ENCODE measurements at regions not wholly inside any gene's neighbourhood (a gene's known extent, or its start where the extent isn't known, plus 50 kb on each side); places are given as distances from the start of the nearest gene placed in this dataset.
"Not testable (repeated sequence)": the region's sequence is repeated elsewhere in the genome, so short reads cannot be mapped to it uniquely, and the experiment has no call there.

DNA sequence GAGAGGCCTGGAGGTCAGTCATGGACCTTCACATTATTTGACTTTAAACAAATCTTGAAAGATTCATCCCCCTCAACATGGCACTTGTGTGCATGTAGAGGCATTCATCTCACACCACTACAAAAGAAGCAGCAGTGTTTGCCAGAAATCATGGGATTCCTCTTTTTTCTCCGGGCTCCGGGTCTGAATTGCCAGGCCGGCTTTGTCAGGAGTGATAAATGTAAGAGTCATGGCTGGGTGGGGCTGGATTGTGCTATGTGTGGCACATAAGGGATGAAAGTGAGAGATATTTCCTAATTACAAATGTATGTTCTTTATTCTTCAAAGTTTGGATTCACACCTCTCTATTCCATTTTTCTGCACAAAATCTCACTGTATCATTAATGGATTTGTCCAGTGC lies 228.7 kb upstream of the FRG1 start:
- no CpG with 5 or more reads among the region's 3 CpGs for WGBS (ENCODE audit: insufficient coverage)
- H3K36me3 Mint-ChIP-seq: not testable (repeated sequence)

DNA sequence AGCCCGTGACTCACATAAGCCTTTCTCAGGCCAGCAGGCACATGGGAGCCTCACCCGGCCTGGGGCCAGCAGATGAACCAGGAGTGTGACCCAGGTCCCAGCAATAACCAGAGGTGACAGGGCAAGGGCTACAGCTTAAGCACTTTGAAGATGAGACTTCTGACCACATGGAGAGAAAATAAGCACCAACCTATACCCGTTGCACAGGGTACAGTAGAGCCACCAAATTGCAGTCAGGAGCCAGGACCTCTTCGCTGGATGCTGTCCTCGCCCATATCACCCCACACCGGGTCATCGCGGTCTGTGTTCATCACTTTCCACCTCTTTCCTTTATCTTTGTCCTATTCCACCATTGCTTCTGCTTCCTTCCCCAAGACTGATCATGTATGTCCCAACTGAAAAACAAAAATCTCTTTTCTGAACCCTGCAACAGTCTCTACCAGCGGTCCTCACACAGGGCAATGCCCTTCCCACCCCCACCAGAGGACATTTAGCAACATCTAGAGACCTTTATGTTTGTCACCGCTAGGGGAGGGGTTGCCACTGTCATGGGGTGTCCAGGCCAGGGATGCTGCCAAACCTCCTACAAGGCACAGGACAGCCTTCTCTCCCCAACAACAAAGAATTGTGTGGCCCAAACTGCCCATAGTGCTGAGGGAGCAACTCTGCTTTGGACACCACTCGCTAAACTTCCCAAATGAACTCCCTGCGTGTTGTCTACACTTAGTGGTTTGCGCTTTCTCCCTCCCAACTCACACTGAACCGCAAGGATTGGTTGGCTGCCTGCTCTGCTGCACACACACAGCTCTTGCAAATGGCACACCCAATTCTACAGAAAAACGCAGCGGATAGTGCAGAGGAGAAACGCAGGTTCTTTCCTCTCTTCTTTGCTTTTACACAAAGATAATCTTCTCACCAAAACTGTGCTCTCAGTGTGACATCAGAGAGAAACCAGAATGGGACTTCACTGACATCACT lies 219.4 kb upstream of the FRG1 start:
- H3K9me3 ChIP-seq; H3K27ac ChIP-seq (ENCODE audit: low read length); H3K27me3 Mint-ChIP-seq; H3K4me1 ChIP-seq (ENCODE audit: control insufficient read depth in 1 of 2, extremely low read depth in 1 of 2, insufficient read depth in 2 of 2, low read length in 2 of 2); DNase-seq; H3K9me3 Mint-ChIP-seq; CTCF ChIA-PET; POLR2A ChIA-PET; H3K4me1 Mint-ChIP-seq; H3K27me3 ChIP-seq (replicated peaks in 1 of 2; ENCODE audit: control insufficient read depth in 2 of 2, extremely low read depth in 1 of 2, insufficient read depth in 2 of 2, low read length in 1 of 2); ATAC-seq (replicated peaks in 1 of 4); H3K36me3 ChIP-seq (ENCODE audit: control insufficient read depth in 2 of 2, extremely low read depth in 1 of 2, insufficient read depth in 1 of 2, low read length in 1 of 2); H3K4me3 Mint-ChIP-seq; H3K27ac Mint-ChIP-seq; H3K36me3 Mint-ChIP-seq; H3K4me3 ChIP-seq (ENCODE audit: control insufficient read depth in 1 of 2, extremely low read depth in 1 of 2, low read length in 1 of 2): not testable (repeated sequence)
- WGBS (ENCODE audit: insufficient coverage): 81% methylated on average over 14 of the region's 17 CpGs

More for the DNA sequence above, 228.7 kb upstream of the FRG1 start:
- H3K4me1 Mint-ChIP-seq; CTCF ChIA-PET; H3K27ac ChIP-seq (ENCODE audit: low read length); H3K4me3 ChIP-seq (ENCODE audit: control insufficient read depth in 1 of 2, extremely low read depth in 1 of 2, low read length in 1 of 2); H3K4me3 Mint-ChIP-seq; DNase-seq; H3K27ac Mint-ChIP-seq; H3K36me3 ChIP-seq (ENCODE audit: control insufficient read depth in 2 of 2, extremely low read depth in 1 of 2, insufficient read depth in 1 of 2, low read length in 1 of 2); H3K9me3 Mint-ChIP-seq; ATAC-seq (replicated peaks in 1 of 4); H3K9me3 ChIP-seq; H3K27me3 ChIP-seq (replicated peaks in 1 of 2; ENCODE audit: control insufficient read depth in 2 of 2, extremely low read depth in 1 of 2, insufficient read depth in 2 of 2, low read length in 1 of 2); POLR2A ChIA-PET; H3K27me3 Mint-ChIP-seq; H3K4me1 ChIP-seq (ENCODE audit: control insufficient read depth in 1 of 2, extremely low read depth in 1 of 2, insufficient read depth in 2 of 2, low read length in 2 of 2): not testable (repeated sequence)

DNA sequence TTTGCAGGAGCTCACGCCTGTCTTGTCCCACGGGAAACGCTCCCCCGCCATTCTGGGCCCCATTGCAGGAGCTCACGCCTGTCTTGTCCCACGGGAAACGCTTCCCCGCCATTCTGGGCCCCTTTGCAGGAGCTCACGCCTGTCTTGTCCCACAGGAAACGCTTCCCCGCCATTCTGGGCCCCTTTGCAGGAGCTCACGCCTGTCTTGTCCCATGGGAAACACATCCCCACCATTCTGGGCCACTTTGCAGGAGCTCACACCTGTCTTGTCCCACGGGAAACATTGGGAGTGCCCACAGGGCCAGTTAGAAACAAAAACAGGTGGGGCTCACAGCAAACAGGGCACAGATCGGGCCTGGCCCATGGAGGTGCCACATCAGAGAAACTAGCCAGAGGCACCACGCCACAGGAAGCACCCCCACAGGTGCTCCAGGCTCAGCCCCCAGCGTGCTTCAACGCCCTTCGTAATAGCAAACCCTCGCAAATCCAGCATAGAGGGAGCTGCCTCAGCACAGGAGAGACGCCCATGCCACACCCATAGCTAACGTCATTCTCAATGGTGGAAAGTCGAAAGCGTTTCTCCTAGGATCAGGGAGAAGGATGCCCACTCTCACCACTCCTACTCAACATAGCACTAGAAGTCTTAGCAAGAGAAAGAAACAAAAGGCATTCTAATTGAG lies 218.2 kb upstream of the FRG1 start:
- H3K27ac Mint-ChIP-seq; H3K27me3 ChIP-seq (replicated peaks in 1 of 2; ENCODE audit: control insufficient read depth in 2 of 2, extremely low read depth in 1 of 2, insufficient read depth in 2 of 2, low read length in 1 of 2); ATAC-seq (replicated peaks in 1 of 4); H3K9me3 ChIP-seq; H3K36me3 Mint-ChIP-seq; H3K4me3 ChIP-seq (ENCODE audit: control insufficient read depth in 1 of 2, extremely low read depth in 1 of 2, low read length in 1 of 2); DNase-seq; H3K36me3 ChIP-seq (ENCODE audit: control insufficient read depth in 2 of 2, extremely low read depth in 1 of 2, insufficient read depth in 1 of 2, low read length in 1 of 2); H3K9me3 Mint-ChIP-seq; H3K4me1 ChIP-seq (ENCODE audit: control insufficient read depth in 1 of 2, extremely low read depth in 1 of 2, insufficient read depth in 2 of 2, low read length in 2 of 2); CTCF ChIA-PET; H3K27me3 Mint-ChIP-seq; H3K4me1 Mint-ChIP-seq; H3K4me3 Mint-ChIP-seq; H3K27ac ChIP-seq (ENCODE audit: low read length); POLR2A ChIA-PET: not testable (repeated sequence)
- 50% methylated on average over 7 of the region's 23 CpGs for WGBS (ENCODE audit: insufficient coverage)

DNA sequence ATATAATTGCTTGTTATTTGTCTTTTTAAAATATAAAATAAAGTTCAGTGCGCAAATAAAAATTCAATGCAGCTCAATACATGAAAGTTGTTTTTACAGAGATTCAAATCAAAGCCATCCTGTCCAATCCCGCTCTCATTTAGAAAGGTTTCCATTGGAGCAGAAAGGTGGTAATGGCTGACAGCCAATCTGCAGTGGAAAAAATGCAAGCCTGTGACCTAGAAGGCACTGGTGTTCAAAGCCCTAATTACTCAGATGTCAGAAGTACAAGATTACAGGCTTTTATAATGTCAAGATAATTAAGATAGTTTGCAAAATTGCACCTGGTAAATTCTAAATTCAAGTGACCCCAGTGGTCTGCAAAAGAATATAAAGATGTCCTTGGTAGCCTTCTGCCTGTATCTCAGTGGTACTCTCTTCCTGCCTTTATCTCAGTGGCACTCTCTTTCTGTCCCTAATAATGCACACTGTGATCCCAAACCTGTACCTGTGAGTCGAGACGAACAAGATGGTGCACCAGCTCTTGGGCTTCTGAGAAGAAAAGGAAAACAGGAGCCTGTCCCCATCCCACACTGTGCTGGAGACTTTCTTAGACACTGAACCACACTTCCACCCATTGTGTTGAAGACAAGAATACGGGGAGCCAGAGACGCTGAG lies 212.6 kb upstream of the FRG1 start:
- H3K4me1 Mint-ChIP-seq; H3K4me3 ChIP-seq (ENCODE audit: control insufficient read depth in 1 of 2, extremely low read depth in 1 of 2, low read length in 1 of 2); DNase-seq; H3K27ac Mint-ChIP-seq; H3K27ac ChIP-seq (ENCODE audit: low read length); H3K9me3 ChIP-seq; H3K9me3 Mint-ChIP-seq; H3K4me1 ChIP-seq (ENCODE audit: control insufficient read depth in 1 of 2, extremely low read depth in 1 of 2, insufficient read depth in 2 of 2, low read length in 2 of 2); H3K36me3 ChIP-seq (ENCODE audit: control insufficient read depth in 2 of 2, extremely low read depth in 1 of 2, insufficient read depth in 1 of 2, low read length in 1 of 2); POLR2A ChIA-PET; H3K27me3 Mint-ChIP-seq; ATAC-seq (replicated peaks in 1 of 4); H3K36me3 Mint-ChIP-seq; H3K27me3 ChIP-seq (replicated peaks in 1 of 2; ENCODE audit: control insufficient read depth in 2 of 2, extremely low read depth in 1 of 2, insufficient read depth in 2 of 2, low read length in 1 of 2); H3K4me3 Mint-ChIP-seq; CTCF ChIA-PET: not testable (repeated sequence)
- no CpG with 5 or more reads among the region's 6 CpGs for WGBS (ENCODE audit: insufficient coverage)

DNA sequence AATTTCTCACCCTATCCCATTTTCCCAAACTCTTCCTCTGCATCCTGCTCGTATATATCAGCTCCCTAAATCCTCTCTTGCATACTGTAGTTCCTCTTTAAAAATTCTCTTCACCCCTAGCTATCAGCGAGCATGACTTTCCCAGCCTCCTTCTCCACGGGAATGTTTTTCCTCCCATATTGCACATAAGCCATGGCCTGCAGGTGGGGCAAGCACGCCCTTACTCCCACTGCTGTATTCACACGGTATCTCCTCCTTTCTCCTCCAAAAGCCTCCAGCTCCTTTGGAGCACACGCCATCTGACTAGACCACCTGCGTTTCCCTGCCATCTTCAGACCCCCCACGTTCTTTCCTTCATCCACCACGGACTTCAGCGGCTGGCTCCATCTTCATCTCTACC lies 208.7 kb upstream of the FRG1 start:
- H3K4me1 Mint-ChIP-seq; H3K4me3 ChIP-seq (ENCODE audit: control insufficient read depth in 1 of 2, extremely low read depth in 1 of 2, low read length in 1 of 2); ATAC-seq (replicated peaks in 1 of 4); H3K27me3 ChIP-seq (replicated peaks in 1 of 2; ENCODE audit: control insufficient read depth in 2 of 2, extremely low read depth in 1 of 2, insufficient read depth in 2 of 2, low read length in 1 of 2); H3K9me3 ChIP-seq; H3K4me3 Mint-ChIP-seq; H3K36me3 Mint-ChIP-seq; H3K27me3 Mint-ChIP-seq; CTCF ChIA-PET; POLR2A ChIA-PET; H3K27ac ChIP-seq (ENCODE audit: low read length); H3K36me3 ChIP-seq (ENCODE audit: control insufficient read depth in 2 of 2, extremely low read depth in 1 of 2, insufficient read depth in 1 of 2, low read length in 1 of 2); H3K4me1 ChIP-seq (ENCODE audit: control insufficient read depth in 1 of 2, extremely low read depth in 1 of 2, insufficient read depth in 2 of 2, low read length in 2 of 2); H3K27ac Mint-ChIP-seq; DNase-seq: not testable (repeated sequence)
- 84% methylated on average over 8 of the region's 10 CpGs for WGBS (ENCODE audit: insufficient coverage)
- H3K9me3 Mint-ChIP-seq: peaks cover 0 to 19% (median 8%) of the 10 kb centered on the region in 3 donors

DNA sequence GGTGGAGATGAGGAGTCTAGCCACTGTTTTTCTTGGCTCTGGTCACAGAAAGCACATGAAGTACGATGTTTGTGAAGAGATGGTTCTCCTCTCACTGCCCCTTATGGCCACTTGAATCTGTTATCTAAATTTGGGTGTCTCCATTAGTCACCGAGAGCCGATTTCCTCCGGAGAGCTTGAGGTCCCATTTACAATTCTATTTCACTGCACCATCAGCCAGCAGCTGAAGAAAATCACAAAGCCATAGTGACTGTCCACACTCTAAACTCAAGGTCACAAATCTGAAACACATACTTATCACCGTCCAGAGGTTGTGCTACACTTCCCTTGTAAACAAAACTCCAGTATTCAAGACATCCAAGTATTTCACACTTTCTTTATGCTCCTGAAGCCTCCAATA lies 207.2 kb upstream of the FRG1 start:
- H3K4me1 ChIP-seq (ENCODE audit: control insufficient read depth in 1 of 2, extremely low read depth in 1 of 2, insufficient read depth in 2 of 2, low read length in 2 of 2); H3K36me3 ChIP-seq (ENCODE audit: control insufficient read depth in 2 of 2, extremely low read depth in 1 of 2, insufficient read depth in 1 of 2, low read length in 1 of 2); H3K27me3 ChIP-seq (replicated peaks in 1 of 2; ENCODE audit: control insufficient read depth in 2 of 2, extremely low read depth in 1 of 2, insufficient read depth in 2 of 2, low read length in 1 of 2); H3K36me3 Mint-ChIP-seq; H3K27ac ChIP-seq (ENCODE audit: low read length); POLR2A ChIA-PET; H3K4me3 Mint-ChIP-seq; H3K27me3 Mint-ChIP-seq; ATAC-seq (replicated peaks in 1 of 4); H3K27ac Mint-ChIP-seq; H3K4me3 ChIP-seq (ENCODE audit: control insufficient read depth in 1 of 2, extremely low read depth in 1 of 2, low read length in 1 of 2); CTCF ChIA-PET; H3K4me1 Mint-ChIP-seq; H3K9me3 ChIP-seq; DNase-seq: not testable (repeated sequence)
- 87% methylated on average over 4 of the region's 5 CpGs for WGBS (ENCODE audit: insufficient coverage)
- H3K9me3 Mint-ChIP-seq: peaks cover 0 to 19% (median 8%) of the 10 kb centered on the region in 3 donors

Data from T-cell (primary cell).